ENCODE measurements at regions not wholly inside any gene's neighbourhood (a gene's known extent, or its start where the extent isn't known, plus 50 kb on each side); places are given as distances from the start of the nearest gene placed in this dataset.

- no peak for DNase-seq (ENCODE audit: low read depth, low spot score)
Measured at GRCh38 chr3:95350049-95350448, 1287.2 kb downstream of the NSUN3 start.

GRCh38 chr3:95351158-95351557, 1288.3 kb downstream of the NSUN3 start:
- DNase-seq (ENCODE audit: low read depth, low spot score) = no peak

GRCh38 chr3:95352471-95352870, 1289.6 kb downstream of the NSUN3 start:
- DNase-seq (ENCODE audit: low read depth, low spot score) = no peak

GRCh38 chr3:95354489-95354888, 1291.6 kb downstream of the NSUN3 start:
- no peak for DNase-seq (ENCODE audit: low read depth, low spot score)

- DNase-seq (ENCODE audit: low read depth, low spot score) = no peak
Measured at GRCh38 chr3:95356764-95357501, 1294.1 kb downstream of the NSUN3 start.

GRCh38 chr3:95387242-95388021, 1324.6 kb downstream of the NSUN3 start:
- DNase-seq (ENCODE audit: low read depth, low spot score) = no peak

GRCh38 chr3:95389725-95390313, 1327.0 kb downstream of the NSUN3 start:
- DNase-seq (ENCODE audit: low read depth, low spot score) = no peak

- DNase-seq (ENCODE audit: low read depth, low spot score) = no peak
Measured at GRCh38 chr3:95394286-95394685, 1331.4 kb downstream of the NSUN3 start.

GRCh38 chr3:95399585-95399984, 1336.7 kb downstream of the NSUN3 start:
- DNase-seq (ENCODE audit: low read depth, low spot score) = no peak

- no peak for DNase-seq (ENCODE audit: low read depth, low spot score)
Measured at GRCh38 chr3:95401693-95402092, 1338.8 kb downstream of the NSUN3 start.

GRCh38 chr3:95407709-95408463, 1345.0 kb downstream of the NSUN3 start:
- DNase-seq (ENCODE audit: low read depth, low spot score) = no peak

GRCh38 chr3:95408464-95408862, 1345.6 kb downstream of the NSUN3 start:
- no peak for DNase-seq (ENCODE audit: low read depth, low spot score)

GRCh38 chr3:95418251-95418650, 1355.4 kb downstream of the NSUN3 start:
- DNase-seq (ENCODE audit: low read depth, low spot score) = no peak

- DNase-seq (ENCODE audit: low read depth, low spot score) = no peak
Measured at GRCh38 chr3:95424279-95424678, 1361.4 kb downstream of the NSUN3 start.

- DNase-seq (ENCODE audit: low read depth, low spot score) = no peak
Measured at GRCh38 chr3:95434491-95434890, 1371.6 kb downstream of the NSUN3 start.

GRCh38 chr3:95437409-95437808, 1374.5 kb downstream of the NSUN3 start:
- no peak for DNase-seq (ENCODE audit: low read depth, low spot score)

GRCh38 chr3:95438274-95438673, 1375.4 kb downstream of the NSUN3 start:
- DNase-seq (ENCODE audit: low read depth, low spot score) = no peak

GRCh38 chr3:95442766-95443165, 1371.6 kb upstream of the EPHA6 start:
- no peak for DNase-seq (ENCODE audit: low read depth, low spot score)

GRCh38 chr3:95449841-95450240, 1364.6 kb upstream of the EPHA6 start:
- DNase-seq (ENCODE audit: low read depth, low spot score) = no peak

GRCh38 chr3:95453242-95453641, 1361.2 kb upstream of the EPHA6 start:
- no peak for DNase-seq (ENCODE audit: low read depth, low spot score)

GRCh38 chr3:95456835-95457234, 1357.6 kb upstream of the EPHA6 start:
- DNase-seq (ENCODE audit: low read depth, low spot score) = no peak

GRCh38 chr3:95459706-95460105, 1354.7 kb upstream of the EPHA6 start:
- DNase-seq (ENCODE audit: low read depth, low spot score) = no peak
